DMS153 treated with DMSO at 0.1 percent for 48 hours (cell line): ENCODE measurements at regions not wholly inside any gene's neighbourhood (a gene's known extent, or its start where the extent isn't known, plus 50 kb on each side); places are given as distances from the start of the nearest gene placed in this dataset.
"Not testable (repeated sequence)": the region's sequence is repeated elsewhere in the genome, so short reads cannot be mapped to it uniquely, and the experiment has no call there.

Experiments
- DNase-seq: peaks from one replicate; lab custom pipeline; 2025; ENCODE audit not compliant: unreplicated experiment; lab: John Stamatoyannopoulos, UW

DNA sequence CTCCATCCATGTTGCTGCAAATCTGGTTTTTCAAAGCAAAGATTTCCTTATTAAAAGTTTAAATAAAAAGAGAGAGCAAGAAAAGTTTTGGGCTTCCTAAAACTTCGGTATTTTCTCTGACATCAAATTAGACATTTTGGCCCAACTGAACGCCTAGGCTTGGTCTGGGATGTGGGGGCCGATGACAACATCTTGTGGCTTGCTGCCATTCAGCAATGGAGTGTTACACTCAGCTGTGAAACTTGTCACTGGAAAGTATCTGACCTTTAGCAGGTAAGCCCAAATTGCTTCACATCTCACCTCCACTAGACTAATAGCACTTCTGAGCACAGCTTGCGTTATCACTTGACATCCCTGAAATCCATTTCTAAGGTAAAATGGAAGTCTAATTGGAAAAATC lies 320.6 kb downstream of the GATA3 start:
- no peak for DNase-seq

DNA sequence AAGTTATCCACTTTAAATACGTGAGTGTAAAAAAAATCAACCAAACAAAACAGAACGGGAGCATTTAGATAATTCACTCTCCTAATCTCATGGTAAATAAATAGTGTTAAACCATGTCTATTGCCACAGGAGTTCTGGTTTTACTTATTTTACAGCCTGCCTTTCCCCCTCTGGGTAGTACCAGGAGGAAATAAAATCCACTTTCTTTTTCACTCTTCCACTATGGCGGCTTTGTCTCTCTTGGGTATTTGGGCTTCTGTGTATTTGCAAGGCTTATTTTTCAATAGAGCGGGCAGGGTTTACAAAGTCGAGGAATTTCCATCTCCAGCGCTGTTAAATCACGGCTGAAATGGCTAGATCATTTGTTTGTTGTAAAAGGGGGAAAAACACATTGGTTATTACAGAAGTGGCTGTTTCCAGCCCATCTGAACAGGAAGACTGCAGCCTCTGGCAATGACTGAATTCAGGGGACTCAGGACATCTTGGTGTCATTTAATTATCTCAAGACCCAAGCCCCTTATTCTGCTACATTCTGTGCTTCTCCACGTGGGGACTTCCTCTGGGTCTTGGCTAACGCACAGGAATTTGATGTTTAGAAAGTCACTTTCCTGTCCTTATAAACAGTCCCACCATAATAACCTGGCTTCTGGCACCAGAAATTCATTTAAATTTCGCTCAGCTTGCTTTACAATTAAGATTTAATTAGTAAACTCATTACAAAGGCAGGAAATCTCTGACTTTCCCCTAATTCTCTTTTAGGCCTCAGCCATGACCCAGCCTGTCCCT lies 323.9 kb downstream of the GATA3 start:
- DNase-seq = no peak

DNA sequence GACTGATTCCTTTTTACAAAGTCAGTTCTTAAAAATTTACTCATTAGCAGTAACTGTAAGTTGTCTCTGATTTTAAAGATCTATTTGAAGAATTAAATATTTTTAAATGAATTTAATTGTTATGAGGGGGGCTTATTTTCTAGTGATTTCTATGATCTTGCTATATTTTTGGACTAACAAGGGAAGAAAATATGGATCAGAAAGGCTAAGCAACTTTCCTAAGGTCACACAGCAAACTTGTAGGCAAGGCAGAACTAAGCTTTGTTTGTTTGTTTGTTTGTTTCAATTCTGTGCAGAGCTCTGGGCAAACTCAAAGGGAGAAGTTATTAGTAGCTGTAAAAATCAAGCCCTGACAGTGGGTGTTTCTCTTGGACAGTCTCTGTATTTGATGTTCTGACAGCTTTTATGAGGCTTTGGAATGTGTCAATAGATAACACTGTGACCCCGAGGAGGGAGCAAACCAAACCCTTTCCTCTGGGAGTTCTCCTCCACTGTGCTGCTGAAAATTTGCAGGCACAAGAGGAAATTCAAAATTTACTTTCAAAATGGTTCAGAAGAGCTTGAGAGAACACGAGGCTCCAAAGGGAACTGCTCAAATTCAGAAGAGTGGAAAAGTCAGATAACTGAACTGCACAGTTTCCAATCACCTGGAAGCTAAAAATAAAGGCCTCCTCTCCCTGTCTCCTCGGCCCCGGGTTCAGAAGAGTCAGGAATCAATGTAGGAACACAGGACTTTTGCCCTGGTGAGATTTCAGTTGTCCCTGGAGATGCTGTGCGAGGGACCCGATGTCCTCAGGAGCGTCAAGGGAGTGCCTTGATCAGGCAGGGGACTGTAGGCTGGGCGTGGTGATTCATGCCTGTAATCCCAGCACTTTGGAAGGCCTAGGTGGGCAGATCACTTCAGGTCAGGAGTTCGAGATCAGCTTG lies 325.7 kb downstream of the GATA3 start:
- DNase-seq = no peak

DNA sequence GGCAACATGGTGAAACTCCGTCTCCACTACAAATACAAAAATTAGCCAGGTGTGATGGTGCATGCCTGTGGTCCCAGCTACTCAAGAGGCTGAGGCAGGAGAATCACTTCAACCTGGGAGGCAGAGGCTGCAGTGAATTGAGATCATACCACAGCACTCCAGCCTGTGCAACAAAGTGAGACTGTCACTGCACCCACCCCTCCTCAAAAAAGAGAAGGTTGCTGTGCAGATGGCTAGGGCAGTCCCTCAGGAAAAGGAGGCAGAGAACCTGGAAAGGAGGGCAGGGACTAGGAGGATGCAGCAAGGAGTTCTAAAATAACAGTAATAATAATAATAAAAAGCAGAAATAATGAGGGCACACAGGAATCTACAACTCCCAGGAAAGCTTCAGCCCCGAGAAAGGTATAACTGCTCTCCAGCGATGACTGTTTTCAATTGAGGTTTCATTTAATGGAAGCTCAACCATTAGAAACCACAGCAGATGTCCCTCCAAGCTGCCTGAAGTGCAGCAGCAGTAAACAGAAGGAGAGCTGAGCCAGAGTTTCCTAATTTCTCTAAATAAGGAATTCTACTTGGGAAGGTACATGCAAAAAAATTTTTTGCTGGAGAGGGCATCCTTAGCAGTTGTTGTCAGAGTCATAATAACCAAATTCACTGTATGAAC lies 326.5 kb downstream of the GATA3 start:
- DNase-seq = no peak

DNA sequence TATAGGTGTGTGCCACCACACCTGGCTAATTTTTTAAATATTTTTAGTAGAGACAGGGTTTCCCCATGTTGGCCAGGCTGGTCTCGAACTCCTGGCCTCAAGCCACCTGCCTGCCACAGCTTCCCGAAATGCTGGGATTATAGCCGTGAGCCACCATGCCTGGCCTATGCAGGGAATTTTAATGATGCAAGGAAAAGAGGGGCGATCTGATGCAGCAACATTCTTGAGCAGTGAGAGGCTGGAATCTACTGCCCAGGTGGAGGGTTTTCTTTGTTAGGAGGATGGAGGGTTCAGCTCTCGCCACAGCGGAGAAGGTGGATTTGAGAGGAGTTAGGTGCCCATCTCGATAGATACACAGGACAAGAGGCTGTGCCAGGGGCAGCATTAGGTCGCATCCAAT lies 332.3 kb downstream of the GATA3 start:
- no peak for DNase-seq

DNA sequence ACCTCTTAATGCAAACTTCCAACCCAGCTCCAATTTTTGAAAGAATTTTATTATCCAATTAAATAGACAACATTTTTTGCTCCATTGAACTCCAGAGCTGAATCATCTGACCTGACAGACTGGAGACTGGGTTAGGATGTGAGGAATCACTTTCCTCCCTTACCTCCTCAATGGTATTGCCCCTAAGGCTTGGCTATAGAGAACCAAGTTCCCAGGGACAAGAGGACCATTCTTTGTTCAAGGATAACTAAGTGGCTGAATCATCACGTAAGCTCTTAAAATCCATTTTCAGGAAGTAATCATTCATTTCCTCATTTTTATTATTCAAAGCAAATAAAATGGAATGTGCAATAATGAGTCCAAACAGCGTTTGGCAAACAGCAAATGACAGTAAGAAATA lies 335.1 kb downstream of the GATA3 start:
- DNase-seq = no peak

DNA sequence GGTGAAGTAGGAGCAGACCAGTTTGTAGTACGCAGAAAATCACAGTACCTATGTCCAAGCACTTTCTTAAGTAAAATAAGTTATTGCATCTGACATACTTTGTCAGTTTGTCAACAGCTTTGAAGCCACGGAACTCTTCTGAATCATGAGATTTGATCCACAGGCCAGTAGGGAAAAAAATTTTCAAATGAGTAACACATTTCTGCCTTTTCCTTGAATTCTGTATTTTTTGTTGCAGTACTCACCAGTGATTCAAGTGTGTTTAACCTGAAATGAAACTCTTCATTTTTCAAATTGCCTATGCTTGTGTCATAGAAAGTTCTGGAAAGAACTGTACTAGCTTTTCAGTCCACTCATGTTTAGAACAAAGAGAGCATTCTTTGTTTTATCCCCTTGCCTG lies 337.7 kb downstream of the GATA3 start:
- DNase-seq = no peak

DNA sequence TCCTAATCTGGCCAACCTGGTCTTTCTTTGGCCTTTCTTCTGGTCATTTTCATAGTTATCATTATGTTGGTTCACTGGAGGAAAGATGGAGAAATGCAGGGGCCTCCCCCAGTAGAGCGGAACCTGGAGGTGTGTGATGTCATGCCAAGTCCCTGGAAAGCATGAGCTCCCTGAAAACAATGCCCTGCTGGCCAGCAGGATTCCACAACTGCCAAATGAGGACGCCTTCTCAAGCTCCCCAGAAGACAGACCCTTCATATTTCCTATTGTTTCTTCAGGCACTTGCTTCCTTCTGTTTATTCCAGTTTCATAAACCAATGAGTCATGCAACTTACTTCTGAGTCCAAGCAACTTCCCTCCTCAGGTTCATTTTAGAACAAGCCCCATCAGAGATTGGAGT lies 339.0 kb downstream of the GATA3 start:
- no peak for DNase-seq

DNA sequence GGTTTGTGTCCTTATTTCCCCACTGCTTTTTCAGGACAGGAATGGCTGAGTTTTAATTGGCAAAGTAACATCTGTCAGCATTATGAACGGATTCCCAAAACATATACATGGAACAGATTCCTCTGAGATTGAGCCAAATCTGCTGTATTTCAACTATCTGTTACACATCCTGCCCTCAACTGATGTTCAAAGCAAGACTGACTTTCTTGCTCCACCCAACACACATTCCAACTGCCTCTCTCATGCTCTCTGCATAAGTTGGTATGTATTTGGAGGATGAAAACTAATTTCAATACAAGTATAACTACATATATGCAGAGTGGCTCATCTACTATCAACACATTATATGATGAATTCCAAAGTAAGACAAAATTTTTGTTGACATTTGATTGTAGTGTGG lies 342.2 kb downstream of the GATA3 start:
- no peak for DNase-seq

DNA sequence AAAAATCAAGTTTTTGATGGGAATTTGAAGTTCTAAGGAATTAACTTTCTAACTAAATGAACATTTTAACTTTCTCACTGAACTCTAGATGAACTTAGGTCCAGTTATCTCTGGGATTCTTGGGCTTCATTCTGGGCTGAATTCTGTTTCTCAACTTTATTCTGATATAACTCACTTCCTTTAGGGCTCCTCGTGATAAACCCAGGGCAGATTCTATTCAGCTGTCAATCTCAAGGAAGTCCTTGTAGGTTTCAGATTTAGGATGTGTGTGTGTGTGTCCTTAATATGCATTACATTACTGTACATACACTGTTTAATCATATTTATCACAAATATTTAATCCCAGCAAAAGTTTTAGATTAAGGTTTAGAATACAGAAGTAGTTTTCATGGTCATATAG lies 344.3 kb downstream of the GATA3 start:
- no peak for DNase-seq

DNA sequence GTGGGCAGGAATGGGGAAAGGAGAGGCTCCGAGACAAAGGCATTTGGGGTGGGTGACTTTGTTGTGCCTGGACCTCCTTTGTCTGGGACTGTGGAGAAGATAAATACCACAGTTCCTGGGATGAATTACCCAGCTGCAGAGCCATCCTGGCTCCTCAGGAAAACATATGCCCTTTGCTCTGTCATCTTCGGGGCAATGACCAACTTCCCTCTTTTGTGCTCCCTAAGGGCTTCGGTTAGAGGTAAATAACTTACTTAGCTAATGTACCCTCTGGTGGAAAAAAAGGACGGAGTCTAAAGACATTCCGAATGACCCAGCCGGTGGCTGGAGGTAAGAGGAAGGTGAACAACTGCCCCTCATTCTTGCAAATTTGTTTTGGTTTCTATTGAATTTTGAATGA lies 345.7 kb downstream of the GATA3 start:
- DNase-seq = no peak

DNA sequence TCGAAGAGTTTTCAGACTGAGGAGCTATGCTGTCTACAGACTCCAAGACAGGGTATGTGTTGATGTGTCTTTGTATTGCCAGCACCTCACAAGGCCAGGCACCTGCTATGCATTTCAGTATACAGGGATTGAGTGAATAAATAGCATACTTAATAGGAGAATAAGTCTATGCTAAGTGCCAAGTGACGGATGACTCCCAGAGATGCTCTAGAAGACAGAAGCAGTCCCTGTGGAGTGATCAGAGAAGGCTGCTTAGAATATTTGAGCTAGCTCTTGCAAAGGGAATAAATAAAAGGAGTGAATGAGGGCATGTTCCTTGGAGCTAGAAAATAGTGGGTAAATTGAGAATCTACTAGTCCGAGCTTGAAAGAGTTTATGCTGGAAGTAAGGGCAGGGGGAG lies 346.4 kb downstream of the GATA3 start:
- DNase-seq = no peak

DNA sequence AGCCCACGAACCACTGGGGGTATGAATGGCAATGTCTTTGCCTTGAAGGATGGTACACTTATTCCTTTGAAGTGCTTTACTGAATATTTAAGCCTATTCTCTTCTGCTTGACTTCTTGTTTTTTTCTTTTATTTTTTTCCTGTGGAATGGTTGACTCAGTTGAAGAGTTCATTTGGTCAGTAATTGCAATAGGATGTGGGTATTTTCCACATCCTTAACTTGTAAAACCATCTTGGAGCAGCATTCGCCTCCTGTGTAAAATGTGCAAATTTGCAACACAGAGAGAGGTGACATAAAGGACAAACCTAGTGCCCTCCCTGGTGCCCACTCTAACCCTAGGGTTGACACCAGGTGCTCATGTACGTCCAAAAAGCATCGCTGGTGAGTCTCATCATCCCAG lies 347.0 kb downstream of the GATA3 start:
- DNase-seq = no peak

DNA sequence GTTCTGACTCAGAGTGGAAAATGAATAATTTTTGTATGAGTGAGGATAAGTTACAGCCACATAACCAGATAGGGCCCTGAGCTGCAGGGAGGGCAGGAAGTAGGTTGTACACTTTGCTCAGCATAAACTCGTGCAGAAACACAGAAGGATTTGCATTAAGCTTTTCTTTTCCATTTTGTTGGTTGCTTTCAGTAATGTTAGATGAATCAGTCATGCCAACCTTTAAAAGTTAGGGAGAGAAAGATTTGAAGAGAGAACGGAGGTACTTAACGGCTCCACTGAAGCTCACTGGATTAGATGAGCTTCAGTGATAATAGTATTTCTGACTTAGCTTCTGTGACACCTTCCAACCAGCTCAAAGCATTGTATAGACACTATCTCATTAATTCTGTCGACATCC lies 348.1 kb downstream of the GATA3 start:
- DNase-seq = no peak

DNA sequence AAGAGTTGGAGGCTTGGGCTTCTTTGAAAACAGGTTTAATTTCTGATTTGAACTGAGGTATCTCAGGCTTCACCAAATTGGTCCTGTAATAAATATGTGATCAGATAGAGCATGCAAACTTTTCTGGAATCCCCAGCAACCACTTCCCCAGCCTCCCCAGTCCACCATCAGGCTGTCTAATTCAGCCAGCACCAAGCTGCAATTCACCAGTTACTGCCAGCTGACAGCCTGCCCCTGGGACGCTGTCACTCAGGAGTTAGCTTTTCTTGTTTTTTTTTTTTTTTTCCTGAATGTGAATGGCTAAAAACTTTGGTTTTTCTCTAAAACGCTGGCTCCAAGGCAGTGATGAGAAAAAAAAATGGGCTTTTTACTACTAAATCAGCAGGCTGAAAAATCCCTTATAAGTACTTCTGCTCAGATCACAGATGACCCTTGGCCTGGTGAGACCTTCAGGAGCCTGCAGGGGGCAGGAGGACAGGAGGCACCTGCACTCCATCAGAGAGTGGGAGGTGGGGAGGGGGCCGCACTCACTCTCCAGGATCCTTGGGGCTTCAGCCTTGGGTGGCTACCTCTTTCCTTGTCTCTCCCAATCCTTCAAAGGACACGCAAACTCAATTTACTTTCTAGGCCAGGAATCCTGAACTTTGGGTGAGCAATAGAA lies 349.4 kb downstream of the GATA3 start:
- no peak for DNase-seq

DNA sequence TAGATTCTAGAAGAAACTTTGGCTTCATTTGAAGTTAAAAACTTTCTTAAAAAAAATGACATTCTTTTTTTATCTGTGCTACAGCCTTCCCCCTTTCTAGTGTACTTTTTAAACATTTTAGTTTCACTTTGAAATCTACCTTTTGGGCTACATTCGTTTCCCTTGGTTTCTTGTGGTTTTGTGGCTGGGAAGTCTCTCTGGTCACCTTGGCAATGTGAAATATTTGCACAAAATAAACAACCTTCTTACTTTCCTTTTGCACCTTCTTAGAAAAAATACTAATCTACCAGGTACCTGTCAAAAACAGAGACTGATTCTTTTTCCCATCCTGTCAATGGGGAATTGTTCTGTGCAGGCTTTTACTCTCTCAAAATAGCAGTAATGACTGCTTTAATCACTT lies 350.2 kb downstream of the GATA3 start:
- no peak for DNase-seq

DNA sequence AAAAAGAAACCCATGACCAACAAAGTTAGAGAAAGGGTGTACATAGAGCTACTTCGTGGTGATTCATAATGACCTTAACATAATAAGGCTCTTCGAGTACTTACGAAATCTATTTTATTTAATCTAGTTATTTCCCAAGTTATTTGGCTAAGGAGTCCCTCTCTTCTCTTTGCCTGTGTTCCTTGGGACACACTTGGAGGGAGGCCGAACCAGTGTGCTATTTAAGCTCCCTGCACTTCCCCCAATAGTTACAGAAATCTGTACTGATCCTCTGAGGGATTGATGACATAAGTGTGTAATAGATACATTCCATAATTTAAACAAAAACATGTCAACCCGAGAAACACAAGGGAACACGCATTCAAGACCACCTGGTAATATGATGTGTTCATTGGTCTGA lies 351.1 kb downstream of the GATA3 start:
- no peak for DNase-seq

DNA sequence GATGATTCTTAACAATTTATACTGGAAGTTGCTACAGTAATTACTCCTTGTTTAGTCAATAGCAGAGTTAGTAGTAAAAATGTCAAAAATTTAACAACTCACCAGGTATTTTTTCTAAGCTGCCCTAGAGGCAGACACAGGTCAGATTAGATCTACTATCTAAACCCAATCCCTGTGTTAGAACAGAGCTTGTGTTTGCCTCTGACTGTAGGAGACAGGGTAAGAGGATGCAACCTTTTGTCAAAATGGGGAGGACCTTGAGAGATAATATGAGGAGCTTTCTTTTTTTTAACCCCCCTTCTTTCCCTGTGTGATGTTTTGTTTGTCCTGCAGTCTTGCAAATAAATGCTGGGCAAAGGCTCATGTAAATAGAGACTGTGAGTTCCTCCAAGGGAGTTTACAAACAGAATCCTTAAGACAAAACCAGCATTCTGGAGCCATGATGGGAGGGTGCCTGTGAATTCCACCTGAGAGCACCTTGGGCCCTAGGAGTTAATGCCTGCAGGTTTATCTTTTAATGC lies 353.1 kb downstream of the GATA3 start:
- no peak for DNase-seq

DNA sequence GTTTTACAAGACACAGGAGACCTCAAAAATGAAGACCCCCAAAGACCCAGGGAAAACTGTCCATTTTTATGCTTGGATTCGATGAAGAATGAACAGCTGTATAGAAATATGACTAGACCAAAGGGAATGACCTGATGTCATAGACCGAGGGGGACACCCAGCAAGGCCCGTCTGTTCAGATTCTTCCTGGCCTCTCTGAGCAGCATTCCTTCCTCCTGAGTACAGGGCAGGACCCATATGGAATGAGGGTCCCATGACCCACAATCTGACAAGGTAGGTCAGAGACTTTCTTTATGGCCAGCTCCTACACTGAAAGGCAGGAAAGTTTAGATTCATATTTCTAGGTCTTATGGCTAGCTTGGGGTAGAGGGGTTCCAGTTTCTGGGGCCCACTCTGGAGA lies 356.0 kb downstream of the GATA3 start:
- no peak for DNase-seq

DNA sequence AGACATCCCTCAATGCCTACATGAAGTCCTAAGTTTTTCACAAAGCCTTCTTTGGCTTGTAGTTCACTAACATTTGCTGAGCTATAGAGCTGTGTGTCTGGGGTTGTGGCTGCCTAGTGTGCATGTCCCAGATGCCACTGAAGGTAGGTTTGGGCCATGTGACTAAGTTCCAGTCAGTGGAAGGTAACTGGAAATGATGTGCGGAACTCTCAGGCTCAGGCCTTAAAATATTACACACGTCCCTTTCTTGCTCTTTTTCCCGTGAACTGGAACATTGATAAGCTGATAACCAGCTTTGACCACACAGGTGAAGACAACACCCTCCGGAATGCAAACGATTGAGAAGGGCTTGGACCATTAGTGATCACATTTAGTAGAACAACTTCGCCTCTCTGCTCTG lies 358.1 kb downstream of the GATA3 start:
- DNase-seq = no peak

DNA sequence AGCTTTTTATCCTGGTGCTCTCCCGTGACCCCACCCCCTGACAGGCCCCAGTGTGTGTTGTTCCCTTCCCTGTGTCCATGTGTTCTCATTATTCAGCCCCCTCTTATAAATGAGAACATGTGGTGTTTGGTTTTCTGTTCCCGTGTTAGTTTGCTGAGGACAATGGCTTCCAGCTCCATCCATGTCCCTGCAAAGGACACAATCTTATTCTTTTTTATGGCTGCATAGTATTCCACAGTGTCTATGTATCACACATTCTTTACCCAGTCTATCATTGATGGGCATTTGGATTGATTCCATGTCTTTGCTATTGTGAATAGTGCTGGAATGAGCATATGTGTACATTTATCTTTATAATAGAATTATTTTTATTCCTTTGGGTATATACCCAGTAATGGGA lies 360.5 kb downstream of the GATA3 start:
- not testable (repeated sequence) for DNase-seq
